ENCODE measurements at regions not wholly inside any gene's neighbourhood (a gene's known extent, or its start where the extent isn't known, plus 50 kb on each side); places are given as distances from the start of the nearest gene placed in this dataset.

GRCh38 chr3:46119253-46119652 is 88.9 kb downstream of the CCR1 start:
- Histone ChIP-seq H3K23me2 (ENCODE audit: insufficient read length, low read depth, low read length, poor library complexity, severe bottlenecking) (no peaks in the 10 kb centered on the region), H2BK120ac (ENCODE audit: low read depth, low read length, poor library complexity, severe bottlenecking) (no peak overlapping the region), H3K27me3 (ENCODE audit: insufficient read depth, low read length) (no peaks in the 10 kb centered on the region), H3T11ph (ENCODE audit: low read length) (no peak overlapping the region), H4K20me1 (ENCODE audit: control insufficient read depth, insufficient read depth, insufficient read length) (no peaks in the 10 kb centered on the region), H2BK15ac (ENCODE audit: low read depth, low read length) (no peak overlapping the region), H3K79me2 (ENCODE audit: insufficient read depth, low read length) (no peaks in the 10 kb centered on the region), H3K9ac (ENCODE audit: extremely low read depth, insufficient read length, low read length) (no peak overlapping the region), H3K79me1 (ENCODE audit: insufficient read depth, low read depth, low read length, poor library complexity, severe bottlenecking) (no peaks in the 10 kb centered on the region), H2BK5ac (ENCODE audit: insufficient read length, low read length) (no peak overlapping the region), H2AK5ac (ENCODE audit: insufficient read length, low read length) (no peak overlapping the region), H3K23ac (ENCODE audit: insufficient read length, low read depth, low read length) (no peak overlapping the region), H4K5ac (ENCODE audit: insufficient read length, low read depth, low read length) (no peak overlapping the region), H3K4me1 (ENCODE audit: insufficient read depth, low read length) (no peaks in the 10 kb centered on the region; the same call in 1 of the 2 replicates), H2BK12ac (ENCODE audit: insufficient read length, low read depth, low read length) (no peak overlapping the region), H3K9me3 (ENCODE audit: control insufficient read depth, low read depth, low read length) (no peaks in the 10 kb centered on the region), H3K4ac (ENCODE audit: low read depth, low read length) (no peak overlapping the region), H2AFZ (ENCODE audit: low read length) (no peak overlapping the region), H3K4me2 (ENCODE audit: insufficient read depth, insufficient read length, low read length) (no peak overlapping the region), H2BK20ac (ENCODE audit: low read depth, low read length, poor library complexity, severe bottlenecking) (no peak overlapping the region), H4K8ac (replicated peaks; ENCODE audit: insufficient read length, low read depth, low read length) (no peak overlapping the region), H3K27ac (ENCODE audit: insufficient read length, low read depth, low read length) (no peak overlapping the region), H4K91ac (ENCODE audit: insufficient read length, low read depth, low read length) (no peak overlapping the region), H3K56ac (ENCODE audit: insufficient read length, low read depth, low read length) (no peak overlapping the region), H3K18ac (ENCODE audit: insufficient read length, low read depth, low read length) (no peak overlapping the region), H3K14ac (ENCODE audit: insufficient read depth, low read length) (no peak overlapping the region)
- Mint-ChIP-seq H3K4me3 (no peak overlapping the region), H3K27ac (no peak overlapping the region), H3K9me3 (peaks cover 0 to under 1% of the 10 kb centered on the region in 2 experiments; a peak in 2 of 5 replicates), H3K4me1 (peaks cover 12 to 15% of the 10 kb centered on the region in 2 experiments), H3K36me3 (ENCODE audit: insufficient read depth in 1 of 3, low read depth in 3 of 3) (peaks cover 0 to 2% (median 0%) of the 10 kb centered on the region in 3 experiments; a peak in 1 of 7 replicates), H3K27me3 (ENCODE audit: low read depth) (peaks cover 9% of the 10 kb centered on the region)
- TF ChIP-seq, protein P1, sequence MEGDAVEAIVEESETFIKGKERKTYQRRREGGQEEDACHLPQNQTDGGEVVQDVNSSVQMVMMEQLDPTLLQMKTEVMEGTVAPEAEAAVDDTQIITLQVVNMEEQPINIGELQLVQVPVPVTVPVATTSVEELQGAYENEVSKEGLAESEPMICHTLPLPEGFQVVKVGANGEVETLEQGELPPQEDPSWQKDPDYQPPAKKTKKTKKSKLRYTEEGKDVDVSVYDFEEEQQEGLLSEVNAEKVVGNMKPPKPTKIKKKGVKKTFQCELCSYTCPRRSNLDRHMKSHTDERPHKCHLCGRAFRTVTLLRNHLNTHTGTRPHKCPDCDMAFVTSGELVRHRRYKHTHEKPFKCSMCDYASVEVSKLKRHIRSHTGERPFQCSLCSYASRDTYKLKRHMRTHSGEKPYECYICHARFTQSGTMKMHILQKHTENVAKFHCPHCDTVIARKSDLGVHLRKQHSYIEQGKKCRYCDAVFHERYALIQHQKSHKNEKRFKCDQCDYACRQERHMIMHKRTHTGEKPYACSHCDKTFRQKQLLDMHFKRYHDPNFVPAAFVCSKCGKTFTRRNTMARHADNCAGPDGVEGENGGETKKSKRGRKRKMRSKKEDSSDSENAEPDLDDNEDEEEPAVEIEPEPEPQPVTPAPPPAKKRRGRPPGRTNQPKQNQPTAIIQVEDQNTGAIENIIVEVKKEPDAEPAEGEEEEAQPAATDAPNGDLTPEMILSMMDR (conservative IDR thresholded peaks at IDR 0.05) = no peak
- no CpG with 5 or more reads among the region's 3 CpGs for WGBS (ENCODE audit: extremely low coverage, insufficient read length, low lambda C conversion rate)
- DNase-seq = no peak

Data from H9 (cell line).